H9 (cell line): ENCODE measurements at regions not wholly inside any gene's neighbourhood (a gene's known extent, or its start where the extent isn't known, plus 50 kb on each side); places are given as distances from the start of the nearest gene placed in this dataset.

Experiments
- DNase-seq: peaks from one replicate; pipeline ENCODE4 v3.0.0-alpha.2; 2017
- H2AFZ ChIP-seq: one replicate; pipeline ENCODE4 v1.6.1; 2013; ENCODE audit warnings: mild to moderate bottlenecking, low read length, control low read depth, moderate library complexity
- H2AK5ac ChIP-seq: 2 replicates; pipeline ENCODE4 v1.6.1; 2013; ENCODE audit warnings: low read length, control low read depth, mixed read lengths; ENCODE audit not compliant: insufficient read length
- H2BK120ac ChIP-seq: one replicate; pipeline ENCODE4 v1.6.1; 2013; ENCODE audit warnings: low read depth, mild to moderate bottlenecking, low read length, control low read depth, inconsistent platforms; ENCODE audit not compliant: poor library complexity, severe bottlenecking
- H2BK12ac ChIP-seq: 2 replicates; pipeline ENCODE4 v1.6.1; 2013; ENCODE audit warnings: low read length, control low read depth, mixed read lengths, low read depth; ENCODE audit not compliant: insufficient read length
- H2BK15ac ChIP-seq: 2 replicates; pipeline ENCODE4 v1.6.1; 2013; ENCODE audit warnings: low read depth, low read length, control low read depth
- H2BK20ac ChIP-seq: one replicate; pipeline ENCODE4 v1.6.1; 2013; ENCODE audit warnings: low read depth, mild to moderate bottlenecking, low read length, control low read depth, inconsistent platforms; ENCODE audit not compliant: poor library complexity, severe bottlenecking
- H2BK5ac ChIP-seq: 2 replicates; pipeline ENCODE4 v1.6.1; 2013; ENCODE audit warnings: low read length, control low read depth, mixed read lengths; ENCODE audit not compliant: insufficient read length
- H3K14ac ChIP-seq: 2 replicates; pipeline ENCODE4 v1.6.1; 2013; ENCODE audit warnings: low read length, control low read depth; ENCODE audit not compliant: insufficient read depth
- H3K18ac ChIP-seq: 2 replicates; pipeline ENCODE4 v1.6.1; 2013; ENCODE audit warnings: low read depth, mild to moderate bottlenecking, mixed read lengths, low read length, control low read depth; ENCODE audit not compliant: insufficient read length
- H3K23ac ChIP-seq: 2 replicates; pipeline ENCODE4 v1.6.1; 2013; ENCODE audit warnings: low read length, control low read depth, mixed read lengths, low read depth; ENCODE audit not compliant: insufficient read length
- H3K23me2 ChIP-seq: 2 replicates; pipeline ENCODE4 v1.6.1; 2013; ENCODE audit warnings: low read depth, mild to moderate bottlenecking, mixed read lengths, low read length, control low read depth; ENCODE audit not compliant: insufficient read length, poor library complexity, severe bottlenecking
- H3K27ac ChIP-seq: 2 replicates; pipeline ENCODE4 v1.5.1; 2013; ENCODE audit warnings: low read length, control low read depth, mixed read lengths, low read depth; ENCODE audit not compliant: insufficient read length
- H3K27me3 ChIP-seq: 2 replicates; pipeline ENCODE4 v1.6.1; 2013; ENCODE audit warnings: low read length, control low read depth, inconsistent platforms; ENCODE audit not compliant: insufficient read depth
- H3K4ac ChIP-seq: 2 replicates; pipeline ENCODE4 v1.6.1; 2013; ENCODE audit warnings: low read depth, mild to moderate bottlenecking, control low read depth, inconsistent platforms, low read length, moderate library complexity
- H3K4me1 ChIP-seq: 2 replicates; pipeline ENCODE4 v1.6.1; 2013; ENCODE audit warnings: low read length, control low read depth, inconsistent platforms; ENCODE audit not compliant: insufficient read depth
- H3K4me2 ChIP-seq: 2 replicates; pipeline ENCODE4 v1.6.1; 2013; ENCODE audit warnings: low read length, control low read depth, mixed read lengths; ENCODE audit not compliant: insufficient read length, insufficient read depth
- H3K56ac ChIP-seq: 2 replicates; pipeline ENCODE4 v1.6.1; 2013; ENCODE audit warnings: low read depth, mild to moderate bottlenecking, mixed read lengths, low read length, control low read depth; ENCODE audit not compliant: insufficient read length
- H3K79me1 ChIP-seq: 2 replicates; pipeline ENCODE4 v1.6.1; 2013; ENCODE audit warnings: low read depth, mild to moderate bottlenecking, moderate library complexity, low read length, control low read depth, inconsistent platforms; ENCODE audit not compliant: insufficient read depth, poor library complexity, severe bottlenecking
- H3K79me2 ChIP-seq: 2 replicates; pipeline ENCODE4 v1.6.1; 2013; ENCODE audit warnings: low read length, control low read depth, inconsistent platforms; ENCODE audit not compliant: insufficient read depth
- H3K9ac ChIP-seq: 2 replicates; pipeline ENCODE4 v1.6.1; 2013; ENCODE audit warnings: low read length, control low read depth, mixed read lengths; ENCODE audit not compliant: insufficient read length; ENCODE audit errors: extremely low read depth
- H3K9me3 ChIP-seq: one replicate; pipeline ENCODE4 v1.6.1; 2013; ENCODE audit warnings: low read depth, low read length, inconsistent platforms; ENCODE audit not compliant: control insufficient read depth
- H3T11ph ChIP-seq: one replicate; pipeline ENCODE4 v1.6.1; 2013; ENCODE audit warnings: mild to moderate bottlenecking, low read length, control low read depth, inconsistent platforms
- H4K20me1 ChIP-seq: one replicate; pipeline ENCODE4 v1.6.1; 2013; ENCODE audit not compliant: control insufficient read depth, insufficient read length, insufficient read depth
- H4K5ac ChIP-seq: 2 replicates; pipeline ENCODE4 v1.6.1; 2013; ENCODE audit warnings: low read depth, mild to moderate bottlenecking, mixed read lengths, low read length, control low read depth; ENCODE audit not compliant: insufficient read length
- H4K8ac ChIP-seq: replicated peaks from 2 replicates; pipeline ENCODE4 v1.6.1; 2013; ENCODE audit warnings: low read length, control low read depth, mixed read lengths, low read depth; ENCODE audit not compliant: insufficient read length
- H4K91ac ChIP-seq: 2 replicates; pipeline ENCODE4 v1.6.1; 2013; ENCODE audit warnings: low read depth, mild to moderate bottlenecking, moderate library complexity, mixed read lengths, low read length, control low read depth; ENCODE audit not compliant: insufficient read length
- H3K27ac Mint-ChIP-seq, 3 experiments: 2 replicates in 2 of 3; 3 replicates in 1 of 3; pipeline ENCODE4 v1.8.0; 2020 to 2021; ENCODE audit warnings: mixed read lengths in 3 of 3, mild to moderate bottlenecking in 1 of 3, moderate library complexity in 1 of 3
- H3K27me3 Mint-ChIP-seq: 2 replicates; pipeline ENCODE4 v1.8.0; 2021; ENCODE audit warnings: low read depth, mild to moderate bottlenecking, moderate library complexity, mixed read lengths
- H3K36me3 Mint-ChIP-seq, 3 experiments: 2 replicates in 2 of 3; 3 replicates in 1 of 3; pipeline ENCODE4 v1.8.0; 2020 to 2021; ENCODE audit warnings: low read depth in 3 of 3, mixed read lengths in 3 of 3; ENCODE audit not compliant: insufficient read depth in 1 of 3
- H3K4me1 Mint-ChIP-seq, 2 experiments: 2 replicates each; pipeline ENCODE4 v1.8.0; 2020; ENCODE audit warnings: mixed read lengths in 2 of 2
- H3K4me3 Mint-ChIP-seq, 2 experiments: 2 replicates in 1 of 2; 3 replicates in 1 of 2; pipeline ENCODE4 v1.8.0; 2020 to 2021; ENCODE audit warnings: mild to moderate bottlenecking in 2 of 2, mixed read lengths in 2 of 2, moderate library complexity in 1 of 2
- H3K9me3 Mint-ChIP-seq, 2 experiments: 2 replicates in 1 of 2; 3 replicates in 1 of 2; pipeline ENCODE4 v1.8.0; 2020; ENCODE audit warnings: mild to moderate bottlenecking in 2 of 2, mixed read lengths in 2 of 2, moderate library complexity in 1 of 2
- CTCF ChIP-seq: fragments of 200-600 bp; sonication (generic); conservative IDR thresholded peaks from 3 replicates; pipeline ENCODE4 v1.8.0; 2021; ENCODE audit warnings: antibody characterized with exemption, mild to moderate bottlenecking
- WGBS: extraction: QIAGEN DNeasy Blood & Tissue Kit; methylation state at CpG from one replicate; pipeline ENCODE4 v1.1.7; 2013; ENCODE audit warnings: missing lambda C conversion rate, low lambda C conversion rate, mixed read lengths; ENCODE audit not compliant: insufficient read length; ENCODE audit errors: extremely low coverage; 5-methylcytosine and 5-hydroxymethylcytosine counted together

- no peak overlapping the region for H2BK120ac ChIP-seq
Observed at GRCh38 chr6:2449572-2449940, 204.2 kb upstream of the GMDS start.

More at GRCh38 chr6:2449572-2449940, 204.2 kb upstream of the GMDS start:
- no peak overlapping the region for H2AFZ ChIP-seq
- peaks cover 3 to 6% of the 10 kb centered on the region in 2 experiments; a peak in 3 of 4 replicates for H3K4me1 Mint-ChIP-seq
- H3K27ac ChIP-seq: no peak overlapping the region
- H2BK12ac ChIP-seq: no peak overlapping the region
- H3K56ac ChIP-seq: no peak overlapping the region
- no peak for DNase-seq
- no CpG with 5 or more reads among the region's 2 CpGs for WGBS
- H4K5ac ChIP-seq: no peak overlapping the region
- H3K9ac ChIP-seq: no peak overlapping the region
- no peak overlapping the region for H2BK5ac ChIP-seq
- H4K8ac ChIP-seq: no peak overlapping the region
- no peaks in the 10 kb centered on the region for H3K9me3 Mint-ChIP-seq
- no peak overlapping the region for H3T11ph ChIP-seq
- no peak for TF ChIP-seq CTCF
- H3K9me3 ChIP-seq: no peaks in the 10 kb centered on the region
- H3K79me1 ChIP-seq: no peaks in the 10 kb centered on the region
- H3K36me3 Mint-ChIP-seq: no peaks in the 10 kb centered on the region
- no peak overlapping the region for H3K27ac Mint-ChIP-seq
- H2BK20ac ChIP-seq: no peak overlapping the region
- no peak overlapping the region for H3K18ac ChIP-seq
- H3K14ac ChIP-seq: no peak overlapping the region
- H2BK15ac ChIP-seq: no peak overlapping the region
- peak overlapping the region; percentile 64 to 76; a peak in 2 of 5 replicates for H3K4me3 Mint-ChIP-seq
- no peak overlapping the region for H2AK5ac ChIP-seq
- no peaks in the 10 kb centered on the region for H4K20me1 ChIP-seq
- H3K27me3 ChIP-seq: no peaks in the 10 kb centered on the region; the same call in none of the 2 replicates
- peak overlapping the region; percentile 83 for H3K4me2 ChIP-seq
- no peaks in the 10 kb centered on the region for H3K4me1 ChIP-seq
- H4K91ac ChIP-seq: no peak overlapping the region
- H3K27me3 Mint-ChIP-seq: peaks cover 39% of the 10 kb centered on the region
- H3K79me2 ChIP-seq: no peaks in the 10 kb centered on the region
- H3K23me2 ChIP-seq: no peaks in the 10 kb centered on the region
- no peak overlapping the region for H3K4ac ChIP-seq
- no peak overlapping the region for H3K23ac ChIP-seq
